ENCODE measurements at regions not wholly inside any gene's neighbourhood (a gene's known extent, or its start where the extent isn't known, plus 50 kb on each side); places are given as distances from the start of the nearest gene placed in this dataset.

DNA sequence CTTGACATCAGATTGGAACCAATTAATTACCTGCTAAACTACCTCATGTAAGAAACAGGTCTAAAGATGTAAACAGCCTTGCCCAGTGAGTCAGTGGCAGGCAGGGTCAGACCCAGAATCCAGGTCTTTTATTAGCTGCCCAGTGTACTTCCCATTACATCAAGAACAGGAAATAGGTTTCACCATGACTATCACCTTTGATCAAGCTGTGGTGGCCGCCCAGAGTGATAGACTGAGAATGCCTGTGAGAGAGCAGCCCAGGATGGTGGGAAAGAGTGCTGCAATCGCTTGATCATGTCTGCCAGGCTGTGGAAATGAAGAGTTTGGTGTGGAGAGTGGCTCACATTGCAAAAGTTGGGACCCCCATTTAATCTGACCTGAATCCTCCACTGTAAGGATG is 61.3 kb upstream of the PIAS1 start:
- no peak for DNase-seq

DNA sequence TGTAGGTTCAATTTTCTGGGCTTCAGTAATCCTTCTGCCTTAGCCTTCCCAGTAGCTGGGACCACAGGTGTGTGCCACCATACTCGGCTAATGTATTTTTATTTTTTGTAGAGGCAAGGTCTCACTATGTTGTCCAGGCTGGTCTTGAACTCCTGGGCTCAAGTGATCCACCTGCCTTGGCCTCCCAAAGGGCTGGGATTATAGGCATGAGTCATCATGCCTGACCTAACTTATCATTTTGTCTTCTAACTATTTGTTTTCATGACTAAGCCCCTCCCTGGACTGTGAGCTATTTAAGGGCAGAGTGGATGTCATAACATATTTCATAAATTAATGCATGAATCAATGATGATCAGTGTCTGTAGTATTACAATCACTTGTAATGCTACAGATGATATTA is 56.1 kb upstream of the PIAS1 start:
- DNase-seq = no peak

DNA sequence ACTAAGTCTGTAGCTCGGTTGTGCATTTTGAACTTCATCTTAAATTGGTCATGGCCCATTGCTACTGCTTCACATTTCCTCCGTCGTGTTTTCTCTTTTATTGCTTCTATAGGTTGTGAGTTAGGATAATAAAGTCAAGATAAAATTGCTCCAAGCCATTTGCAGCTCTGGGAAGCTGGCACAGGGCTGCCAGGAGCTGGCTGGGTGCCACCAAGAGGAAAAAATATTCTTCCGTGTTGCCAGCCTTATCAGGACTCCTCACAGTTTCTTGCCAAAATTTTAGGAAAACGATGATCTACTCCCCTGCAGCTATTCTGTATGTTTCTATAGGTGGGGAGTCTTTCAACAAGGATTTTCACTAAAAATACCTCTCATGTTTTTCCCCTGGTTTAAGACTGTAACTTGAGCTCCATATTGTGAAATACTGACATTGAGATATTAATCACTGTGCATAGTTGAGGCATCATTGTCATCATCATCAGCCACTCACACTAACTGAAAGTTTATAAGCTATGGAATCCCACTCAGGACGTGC is 55.4 kb upstream of the PIAS1 start:
- no peak for DNase-seq

DNA sequence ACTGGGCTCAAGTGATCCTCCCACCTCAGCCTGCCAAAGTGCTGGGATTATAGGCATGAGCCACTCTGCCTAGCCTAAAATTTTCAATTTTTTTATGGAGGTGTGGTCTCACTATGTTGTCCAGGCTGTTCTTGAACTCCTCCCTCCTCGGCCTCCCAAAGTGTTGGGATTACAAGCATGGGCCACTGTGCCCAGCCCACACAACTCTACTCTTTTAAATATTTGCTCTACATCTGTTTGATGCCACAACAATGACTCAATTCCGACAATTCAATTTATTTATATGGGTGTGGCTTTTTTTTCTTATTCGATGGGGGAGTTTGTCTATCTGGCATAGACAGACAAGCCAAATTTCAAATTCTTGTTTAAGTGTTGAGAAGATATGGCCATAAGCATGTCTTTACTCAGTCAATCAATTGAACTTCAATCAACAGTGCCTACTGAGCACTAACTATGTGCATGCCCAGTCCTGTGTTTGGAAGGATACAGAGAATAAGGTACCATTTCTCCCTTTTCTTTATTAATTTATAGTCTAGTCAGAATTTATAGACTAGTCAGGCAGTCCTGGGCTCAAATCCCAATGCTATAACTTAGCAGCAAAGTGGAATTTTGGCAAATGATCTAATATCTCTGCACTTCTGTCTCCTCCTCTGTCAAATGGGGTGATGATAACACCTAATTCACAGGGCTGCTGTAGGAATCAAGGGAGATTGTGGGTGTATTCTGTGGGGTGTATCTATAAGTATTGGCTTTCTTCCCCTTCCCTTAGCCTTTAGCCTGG is 54.6 kb upstream of the PIAS1 start:
- DNase-seq = no peak

DNA sequence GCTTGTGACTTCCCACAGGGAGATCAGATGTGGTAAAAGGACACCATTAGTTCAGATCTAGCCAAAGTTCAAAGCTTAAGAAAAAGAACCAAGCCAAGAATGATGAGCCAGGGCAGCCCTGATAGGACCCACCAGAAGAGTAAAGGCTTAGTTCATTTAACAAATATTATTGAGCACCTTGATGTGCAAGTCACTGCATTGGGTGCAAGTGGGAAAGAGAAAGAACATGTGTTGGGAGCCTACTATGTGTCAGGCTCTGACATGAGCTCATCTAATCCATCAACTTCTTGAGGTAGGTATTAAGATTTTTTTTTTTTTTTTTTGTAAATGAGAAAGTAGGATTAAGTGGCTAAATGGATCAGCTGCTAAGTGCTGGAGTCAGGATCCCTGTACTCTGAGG is 53.4 kb upstream of the PIAS1 start:
- no peak for DNase-seq

DNA sequence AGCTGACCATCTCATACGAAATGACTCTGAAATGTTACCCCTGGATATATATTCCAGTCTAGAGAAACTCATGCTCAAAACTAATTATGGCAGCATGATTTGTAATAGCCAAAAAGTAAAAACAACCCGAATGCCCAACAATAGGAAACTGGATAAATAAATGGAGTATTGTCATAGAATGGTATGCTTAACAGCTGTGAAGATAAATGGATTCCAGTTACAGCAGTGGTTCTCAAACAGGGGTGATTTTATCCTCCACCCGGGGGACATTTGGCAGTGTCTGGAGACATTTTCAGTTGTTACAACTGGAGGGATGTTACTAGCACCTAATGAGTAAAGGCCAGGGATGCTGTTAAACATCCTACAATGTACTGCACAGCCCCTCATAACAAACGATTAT is 52.3 kb upstream of the PIAS1 start:
- no peak for DNase-seq

DNA sequence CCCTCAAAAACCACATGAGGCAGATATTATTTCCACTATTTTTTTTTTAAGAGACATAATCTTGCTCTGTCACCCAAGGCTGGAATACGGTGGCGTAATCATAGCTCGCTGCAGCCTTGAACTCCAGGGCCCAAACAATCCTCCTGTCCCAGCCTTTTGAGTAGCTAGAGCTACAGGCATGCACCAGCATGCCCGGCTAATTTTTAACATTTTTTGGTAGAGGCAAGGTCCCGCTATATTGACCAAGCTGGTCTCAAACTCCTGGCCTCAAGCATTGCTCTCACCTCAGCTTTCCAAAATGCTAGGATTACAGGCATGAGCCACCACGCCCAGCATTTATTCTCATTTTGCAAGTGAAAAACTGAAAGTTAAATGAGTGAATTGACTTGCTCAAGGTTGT is 50.8 kb upstream of the PIAS1 start:
- DNase-seq = no peak
